HCT116 (cell line): ENCODE measurements at regions not wholly inside any gene's neighbourhood (a gene's known extent, or its start where the extent isn't known, plus 50 kb on each side); places are given as distances from the start of the nearest gene placed in this dataset.
"Not testable (repeated sequence)": the region's sequence is repeated elsewhere in the genome, so short reads cannot be mapped to it uniquely, and the experiment has no call there.

Experiments used
- ATAC-seq: fragments of 200-7000 bp; cut with Tn5 transposase; 2 replicates; pipeline ENCODE4 v1.9.1; 2020; ENCODE audit warnings: mild to moderate bottlenecking, moderate library complexity
- BruUV-seq: library from RNA; stranded (reverse); fragments of 400-500 nt; replicated peaks from 2 replicates; lab custom pipeline; 2021; lab: Mats Ljungman, UMichigan
- CTCF ChIA-PET: fragments of 300-600 bp; sonication (Branson Sonifier 250); formaldehyde crosslinking; loops from one replicate; lab custom pipeline; 2021; ENCODE audit warnings: antibody characterized with exemption; lab: Charles Lee
- POLR2A ChIA-PET: fragments of 300-600, 350-600 bp; sonication (Branson Sonifier 250); formaldehyde crosslinking; loops from one replicate; lab custom pipeline; 2021; ENCODE audit warnings: antibody characterized with exemption; lab: Charles Lee
- RAD21 ChIA-PET, 2 experiments: fragments of 300-600 bp; sonication (Branson Sonifier 250); formaldehyde crosslinking; loops; one replicate each; lab custom pipeline; 2023; ENCODE audit warnings: low total read pairs in 2 of 2; ENCODE audit not compliant: uncharacterized antibody in 2 of 2, unreplicated experiment in 2 of 2, low non-redundant PET in 1 of 2; lab: Charles Lee
- DNase-seq: peaks from one replicate; pipeline ENCODE4 v3.0.0-alpha.2; 2010; ENCODE audit warnings: low read depth, low spot score
- H2AFZ ChIP-seq: fragments of 200-600 bp; shearing (Covaris generic), sonication (generic); 2 replicates; pipeline ENCODE4 v1.6.1; 2017; ENCODE audit warnings: low read depth, mixed run types, mixed read lengths, antibody characterized with exemption, low read length; ENCODE audit not compliant: poor library complexity, severe bottlenecking
- H3K27ac ChIP-seq: 2 replicates; pipeline ENCODE4 v1.5.1; 2012; ENCODE audit warnings: low read depth, low read length
- H3K27me3 ChIP-seq: fragments of 200-600 bp; sonication (generic); 2 replicates; pipeline ENCODE4 v1.6.1; 2016; ENCODE audit warnings: mixed run types, low read length, mixed read lengths; ENCODE audit not compliant: insufficient read depth
- H3K36me3 ChIP-seq, 2 experiments: fragments of 200-500 bp in 1 of 2; fragments of 200-600 bp in 1 of 2; sonication (Bioruptor generic) in 1 of 2; sonication (generic) in 1 of 2; 2 replicates each; pipeline versions ENCODE4 v1.5.1 to v1.6.1; 2014 to 2016; ENCODE audit warnings: low read length in 2 of 2, inconsistent platforms in 1 of 2, mixed read lengths in 1 of 2, mixed run types in 1 of 2; ENCODE audit not compliant: insufficient read depth in 2 of 2, control insufficient read depth in 1 of 2
- H3K4me1 ChIP-seq, 2 experiments: fragments of 200-600 bp in 1 of 2; sonication (generic) in 1 of 2; 2 replicates each; pipeline versions ENCODE4 v1.5.1 to v1.6.1; 2012 to 2017; ENCODE audit warnings: low read length in 2 of 2, inconsistent platforms in 1 of 2, mild to moderate bottlenecking in 1 of 2, mixed read lengths in 1 of 2, mixed run types in 1 of 2, moderate library complexity in 1 of 2; ENCODE audit not compliant: insufficient read depth in 2 of 2, control insufficient read depth in 1 of 2
- H3K4me2 ChIP-seq: fragments of 200-600 bp; sonication (generic); 2 replicates; pipeline ENCODE4 v1.6.1; 2017; ENCODE audit warnings: mixed run types, low read length, mixed read lengths
- H3K4me3 ChIP-seq, 2 experiments: fragments of 200-600 bp in 1 of 2; sonication (generic) in 1 of 2; replicated peaks in 1 of 2; 2 replicates each; pipeline ENCODE4 v1.5.1; 2011 to 2016; ENCODE audit warnings: low read length in 2 of 2, control low read depth in 1 of 2, low read depth in 1 of 2, mild to moderate bottlenecking in 1 of 2, mixed read lengths in 1 of 2, mixed run types in 1 of 2
- H3K79me2 ChIP-seq: fragments of 200-600 bp; sonication (generic); 2 replicates; pipeline ENCODE4 v1.6.1; 2017; ENCODE audit warnings: mild to moderate bottlenecking, mixed run types, low read length, moderate library complexity, mixed read lengths; ENCODE audit not compliant: insufficient read depth
- H3K9ac ChIP-seq: fragments of 200-600 bp; sonication (generic); 2 replicates; pipeline ENCODE4 v1.6.1; 2016; ENCODE audit warnings: low read length, mixed read lengths
- H3K9me2 ChIP-seq: fragments of 200-600 bp; sonication (generic), shearing (Covaris generic); 2 replicates; pipeline ENCODE4 v1.6.1; 2017; ENCODE audit warnings: mixed run types, mild to moderate bottlenecking, moderate library complexity; ENCODE audit not compliant: insufficient read depth
- H3K9me3 ChIP-seq, 2 experiments: fragments of 200-500 bp in 1 of 2; fragments of 200-600 bp in 1 of 2; sonication (Bioruptor generic) in 1 of 2; sonication (generic) in 1 of 2; 2 replicates each; pipeline ENCODE4 v1.6.1; 2014 to 2017; ENCODE audit warnings: low read length in 2 of 2, mixed read lengths in 2 of 2, inconsistent platforms in 1 of 2, low read depth in 1 of 2, mild to moderate bottlenecking in 1 of 2, mixed run types in 1 of 2, moderate library complexity in 1 of 2; ENCODE audit not compliant: control insufficient read depth in 1 of 2, insufficient read depth in 1 of 2
- H4K20me1 ChIP-seq: fragments of 200-600 bp; sonication (generic), shearing (Covaris generic); 2 replicates; pipeline ENCODE4 v1.6.1; 2017; ENCODE audit warnings: mixed run types, mild to moderate bottlenecking, moderate library complexity; ENCODE audit not compliant: insufficient read depth
- CBX3 ChIP-seq: IDR thresholded peaks from 2 replicates; pipeline ENCODE4 v1.6.1; 2012; ENCODE audit warnings: low read depth
- EGR1 ChIP-seq: IDR thresholded peaks from 2 replicates; pipeline ENCODE4 v1.6.1; 2012; ENCODE audit warnings: low read depth
- ELF1 ChIP-seq: IDR thresholded peaks from 2 replicates; pipeline ENCODE4 v1.6.1; 2012; ENCODE audit warnings: low read depth, borderline replicate concordance
- EZH2 ChIP-seq: fragments of 200-600 bp; sonication (generic); IDR thresholded peaks from 2 replicates; pipeline ENCODE4 v1.6.1; 2017; ENCODE audit warnings: antibody characterized with exemption, mixed run types
- EZH2phosphoT487 ChIP-seq: fragments of 200-600 bp; IDR thresholded peaks from 2 replicates; pipeline ENCODE4 v1.6.1; 2018; ENCODE audit warnings: antibody characterized with exemption, borderline replicate concordance
- FOSL1 ChIP-seq: IDR thresholded peaks from 2 replicates; pipeline ENCODE4 v1.6.1; 2012; ENCODE audit warnings: low read depth
- POLR2A ChIP-seq: IDR thresholded peaks from 2 replicates; pipeline ENCODE4 v1.7.0; 2011; ENCODE audit warnings: borderline replicate concordance; ENCODE audit not compliant: insufficient read depth, insufficient read length; ENCODE audit errors: extremely low read depth
- SIN3A ChIP-seq: IDR thresholded peaks from 2 replicates; pipeline ENCODE4 v1.6.1; 2012; ENCODE audit warnings: low read depth
- SRF ChIP-seq: IDR thresholded peaks from 2 replicates; pipeline ENCODE4 v1.6.1; 2012; ENCODE audit warnings: low read depth
- TCF7L2 ChIP-seq: IDR thresholded peaks from 2 replicates; pipeline ENCODE4 v1.7.0; 2011; ENCODE audit warnings: borderline replicate concordance, inconsistent platforms; ENCODE audit not compliant: insufficient read depth, insufficient read length; ENCODE audit errors: extremely low read depth
- ZFX ChIP-seq: fragments of 450-650 bp; IDR thresholded peaks from 2 replicates; pipeline ENCODE4 v1.6.1; 2017
- ZNF274 ChIP-seq: fragments of 200-500 bp; sonication (Bioruptor generic); IDR thresholded peaks from 2 replicates; pipeline ENCODE4 v1.6.1; 2014; ENCODE audit warnings: mild to moderate bottlenecking, low read depth, low read length, inconsistent platforms
- intact Hi-C: fragments of 100-400 bp; cut with micrococcal nuclease; formaldehyde crosslinking; loops from 2 replicates; pipeline ENCODE4 v1.10.0; 2022
- TF ChIP-seq, protein P1 (sequence below): IDR thresholded peaks from 2 replicates; pipeline ENCODE4 v1.6.1; 2011; ENCODE audit warnings: mild to moderate bottlenecking, low read length, moderate library complexity; ENCODE audit not compliant: insufficient replicate concordance; ENCODE audit errors: extremely low read depth
- TF ChIP-seq, protein P2 (sequence below), 3 experiments: fragments of 200-600 bp in 1 of 3; sonication (generic) in 1 of 3; IDR thresholded peaks in 2 of 3; conservative IDR thresholded peaks in 1 of 3; 2 replicates each; pipeline ENCODE4 v1.5.1; 2012 to 2017; ENCODE audit warnings: low read depth in 2 of 3, low read length in 2 of 3, antibody characterized with exemption in 1 of 3, borderline replicate concordance in 1 of 3, control low read depth in 1 of 3, mild to moderate bottlenecking in 1 of 3, mixed read lengths in 1 of 3, mixed run types in 1 of 3, moderate library complexity in 1 of 3; ENCODE audit not compliant: insufficient read depth in 1 of 3

DNA sequence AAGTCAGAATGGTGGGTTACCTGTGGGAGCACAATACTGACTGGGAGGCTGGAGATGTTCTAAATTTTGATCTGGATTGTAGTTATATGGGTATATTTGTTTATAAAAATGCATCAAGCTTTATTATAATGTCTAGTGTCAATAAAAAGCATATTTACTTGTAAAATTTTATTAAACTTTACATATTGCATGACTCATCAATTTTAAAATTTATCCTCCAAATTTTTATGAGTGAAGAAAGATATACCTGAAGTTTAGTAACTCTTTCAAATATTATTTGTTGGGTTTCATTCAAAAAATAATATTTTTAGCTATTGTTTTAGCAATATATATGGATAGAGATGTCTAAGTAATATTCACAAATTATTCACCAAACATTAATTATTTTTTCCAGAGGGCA lies 103.0 kb downstream of the ANXA5 start:
- no peaks in the 10 kb centered on the region for H4K20me1 ChIP-seq
- intact Hi-C loops, result no loop called here
- H3K27me3 ChIP-seq, result no peaks in the 10 kb centered on the region
- no peaks in the 10 kb centered on the region for H3K9me3 ChIP-seq
- H3K4me1 ChIP-seq, result no peaks in the 10 kb centered on the region
- RAD21 ChIA-PET, result no interaction called here
- H3K9me2 ChIP-seq, result no peaks in the 10 kb centered on the region
- no peaks in the 10 kb centered on the region for H3K36me3 ChIP-seq
- H3K9ac ChIP-seq, result no peak overlapping the region
- H3K4me2 ChIP-seq, result no peak overlapping the region
- no peaks in the 10 kb centered on the region for H3K79me2 ChIP-seq
- POLR2A ChIA-PET, result no interaction called here
- H3K4me3 ChIP-seq, result no peak overlapping the region
- DNase-seq (no peak), ATAC-seq (no peak)
- TF ChIP-seq ZFX (no peak), SIN3A (no peak), FOSL1 (no peak), TCF7L2 (no peak), SRF (no peak), CBX3 (no peak), EZH2 (no peak), ZNF274 (no peak), ELF1 (no peak), EZH2phosphoT487 (no peak), POLR2A (no peak), EGR1 (no peak)
- TF ChIP-seq, protein P1, sequence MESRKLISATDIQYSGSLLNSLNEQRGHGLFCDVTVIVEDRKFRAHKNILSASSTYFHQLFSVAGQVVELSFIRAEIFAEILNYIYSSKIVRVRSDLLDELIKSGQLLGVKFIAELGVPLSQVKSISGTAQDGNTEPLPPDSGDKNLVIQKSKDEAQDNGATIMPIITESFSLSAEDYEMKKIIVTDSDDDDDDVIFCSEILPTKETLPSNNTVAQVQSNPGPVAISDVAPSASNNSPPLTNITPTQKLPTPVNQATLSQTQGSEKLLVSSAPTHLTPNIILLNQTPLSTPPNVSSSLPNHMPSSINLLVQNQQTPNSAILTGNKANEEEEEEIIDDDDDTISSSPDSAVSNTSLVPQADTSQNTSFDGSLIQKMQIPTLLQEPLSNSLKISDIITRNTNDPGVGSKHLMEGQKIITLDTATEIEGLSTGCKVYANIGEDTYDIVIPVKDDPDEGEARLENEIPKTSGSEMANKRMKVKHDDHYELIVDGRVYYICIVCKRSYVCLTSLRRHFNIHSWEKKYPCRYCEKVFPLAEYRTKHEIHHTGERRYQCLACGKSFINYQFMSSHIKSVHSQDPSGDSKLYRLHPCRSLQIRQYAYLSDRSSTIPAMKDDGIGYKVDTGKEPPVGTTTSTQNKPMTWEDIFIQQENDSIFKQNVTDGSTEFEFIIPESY, result no peak
- TF ChIP-seq, protein P2, sequence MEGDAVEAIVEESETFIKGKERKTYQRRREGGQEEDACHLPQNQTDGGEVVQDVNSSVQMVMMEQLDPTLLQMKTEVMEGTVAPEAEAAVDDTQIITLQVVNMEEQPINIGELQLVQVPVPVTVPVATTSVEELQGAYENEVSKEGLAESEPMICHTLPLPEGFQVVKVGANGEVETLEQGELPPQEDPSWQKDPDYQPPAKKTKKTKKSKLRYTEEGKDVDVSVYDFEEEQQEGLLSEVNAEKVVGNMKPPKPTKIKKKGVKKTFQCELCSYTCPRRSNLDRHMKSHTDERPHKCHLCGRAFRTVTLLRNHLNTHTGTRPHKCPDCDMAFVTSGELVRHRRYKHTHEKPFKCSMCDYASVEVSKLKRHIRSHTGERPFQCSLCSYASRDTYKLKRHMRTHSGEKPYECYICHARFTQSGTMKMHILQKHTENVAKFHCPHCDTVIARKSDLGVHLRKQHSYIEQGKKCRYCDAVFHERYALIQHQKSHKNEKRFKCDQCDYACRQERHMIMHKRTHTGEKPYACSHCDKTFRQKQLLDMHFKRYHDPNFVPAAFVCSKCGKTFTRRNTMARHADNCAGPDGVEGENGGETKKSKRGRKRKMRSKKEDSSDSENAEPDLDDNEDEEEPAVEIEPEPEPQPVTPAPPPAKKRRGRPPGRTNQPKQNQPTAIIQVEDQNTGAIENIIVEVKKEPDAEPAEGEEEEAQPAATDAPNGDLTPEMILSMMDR (IDR thresholded peaks at IDR 0.05 in 2 of 3, conservative IDR thresholded peaks at IDR 0.05 in 1 of 3; ENCODE audit: borderline replicate concordance in 1 of 3, insufficient read depth in 1 of 3, low read depth in 2 of 3, low read length in 2 of 3), result no peak
- TF ChIP-seq, all 23 proteins: peak for 0
- Histone ChIP-seq H2AFZ (no peak overlapping the region), H3K27ac (no peak overlapping the region)
- no TSS peak for BruUV-seq
- CTCF ChIA-PET, result no interaction called here

DNA sequence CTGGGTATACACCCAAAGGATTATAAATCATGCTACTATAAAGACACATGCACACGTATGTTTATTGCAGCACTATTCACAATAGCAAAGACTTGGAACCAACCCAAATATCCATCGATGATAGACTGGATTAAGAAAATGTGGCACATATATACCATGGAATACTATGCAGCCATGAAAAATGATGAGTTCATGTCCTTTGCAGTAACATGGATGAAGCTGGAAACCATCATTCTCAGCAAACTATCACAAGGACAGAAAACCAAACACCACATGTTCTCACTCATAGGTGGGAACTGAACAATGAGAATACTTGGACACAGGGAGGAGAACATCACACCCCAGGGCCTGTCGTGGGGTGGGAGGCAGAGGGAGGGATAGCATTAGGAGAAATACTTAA lies 104.5 kb downstream of the ANXA5 start:
- H3K27ac ChIP-seq, DNase-seq, H4K20me1 ChIP-seq, H3K9me3 ChIP-seq, H3K4me2 ChIP-seq, H3K27me3 ChIP-seq, H3K4me3 ChIP-seq, H3K4me1 ChIP-seq, ATAC-seq, H3K79me2 ChIP-seq, H3K9me2 ChIP-seq, intact Hi-C loops, H2AFZ ChIP-seq, RAD21 ChIA-PET, POLR2A ChIA-PET, H3K9ac ChIP-seq, BruUV-seq, CTCF ChIA-PET, H3K36me3 ChIP-seq: not testable (repeated sequence)
